Fibroblast of skin of abdomen (primary cell): ENCODE measurements at regions not wholly inside any gene's neighbourhood (a gene's known extent, or its start where the extent isn't known, plus 50 kb on each side); places are given as distances from the start of the nearest gene placed in this dataset.
"Not testable (repeated sequence)": the region's sequence is repeated elsewhere in the genome, so short reads cannot be mapped to it uniquely, and the experiment has no call there.

Experiments
- DNase-seq: peaks from one replicate; pipeline ENCODE4 v3.0.0-alpha.2; 2013

DNA sequence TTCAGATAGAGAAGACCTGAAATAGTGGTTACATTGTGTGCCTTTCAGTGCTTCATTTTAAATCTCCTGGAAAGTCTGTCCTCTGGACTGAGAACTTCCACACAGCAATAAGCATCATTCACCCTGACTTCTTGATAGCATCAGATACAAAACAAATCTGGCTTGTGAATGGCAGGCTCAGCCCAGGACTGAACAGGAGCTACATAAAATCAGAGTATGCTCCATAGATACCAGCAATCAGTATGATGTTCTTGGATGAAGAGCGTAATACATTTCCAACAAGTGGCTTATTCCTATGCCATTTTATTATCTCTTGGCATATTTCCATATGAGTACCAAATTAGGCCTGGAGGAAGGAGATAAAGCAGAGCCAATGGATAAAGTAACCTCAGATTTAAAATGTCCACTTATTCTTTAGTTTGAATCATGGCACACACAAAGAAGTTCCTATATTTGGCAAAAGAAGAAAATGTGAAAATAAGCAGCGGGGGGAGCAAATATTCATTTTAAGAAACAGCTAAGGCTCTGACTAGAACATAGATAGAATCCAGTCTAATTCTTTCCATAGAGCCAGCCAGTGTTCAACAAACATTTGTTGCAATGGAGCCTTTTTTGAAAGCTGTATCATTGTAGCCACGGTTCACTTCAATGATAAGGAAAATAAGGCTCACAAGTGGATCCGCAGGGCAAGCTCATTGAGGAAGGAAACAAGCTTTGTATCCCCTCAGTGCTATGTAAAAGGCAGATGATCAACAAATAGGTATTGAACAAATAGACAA, 230.8 kb upstream of the CHAC2 start:
- no peak for DNase-seq

DNA sequence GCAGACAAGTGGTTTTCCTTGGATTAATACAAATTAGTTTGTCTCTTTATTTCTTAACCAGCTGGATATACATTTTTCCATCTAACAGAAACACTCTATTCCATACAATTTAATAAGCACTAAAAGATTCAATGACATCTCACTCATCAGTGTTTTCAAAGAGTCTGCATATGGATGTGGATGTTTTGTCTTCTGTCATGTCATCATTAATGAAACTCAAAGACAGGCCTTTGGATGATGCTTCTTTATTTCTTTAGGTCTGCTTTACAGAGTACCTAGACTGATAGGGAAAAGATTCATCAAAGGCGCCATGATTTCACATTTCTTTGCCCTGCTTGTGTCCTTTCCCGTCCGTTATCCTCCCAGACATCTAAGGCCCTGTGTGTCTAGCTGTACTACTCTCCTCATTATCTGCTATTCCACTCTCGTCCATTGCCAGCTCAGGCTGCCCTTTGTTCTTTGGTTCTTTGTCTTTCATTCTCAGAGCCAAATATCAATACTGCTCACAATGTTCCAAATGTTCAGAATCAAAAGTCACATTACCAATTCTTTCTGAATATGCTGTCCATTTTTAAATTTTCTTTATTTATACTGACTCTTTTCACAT, 232.3 kb upstream of the CHAC2 start:
- no peak for DNase-seq

DNA sequence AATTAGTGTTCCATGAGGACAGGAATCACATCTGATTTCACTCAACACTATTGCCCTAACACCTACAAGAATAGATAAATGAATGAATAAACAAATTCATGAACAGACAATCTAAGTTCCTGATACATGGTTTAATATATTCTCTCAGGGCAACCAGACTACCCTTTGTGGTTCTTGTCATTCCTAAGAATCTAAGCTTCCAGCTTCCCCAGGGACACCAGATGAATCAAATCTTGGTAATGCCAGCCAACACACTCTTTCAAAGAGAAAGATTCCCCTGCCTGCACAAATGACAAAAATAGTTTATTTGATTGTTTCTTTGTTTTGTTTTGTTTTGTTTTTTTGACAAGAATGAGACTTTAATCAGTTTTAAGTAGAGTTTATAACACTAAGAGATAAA, 237.5 kb upstream of the CHAC2 start:
- DNase-seq, result no peak

DNA sequence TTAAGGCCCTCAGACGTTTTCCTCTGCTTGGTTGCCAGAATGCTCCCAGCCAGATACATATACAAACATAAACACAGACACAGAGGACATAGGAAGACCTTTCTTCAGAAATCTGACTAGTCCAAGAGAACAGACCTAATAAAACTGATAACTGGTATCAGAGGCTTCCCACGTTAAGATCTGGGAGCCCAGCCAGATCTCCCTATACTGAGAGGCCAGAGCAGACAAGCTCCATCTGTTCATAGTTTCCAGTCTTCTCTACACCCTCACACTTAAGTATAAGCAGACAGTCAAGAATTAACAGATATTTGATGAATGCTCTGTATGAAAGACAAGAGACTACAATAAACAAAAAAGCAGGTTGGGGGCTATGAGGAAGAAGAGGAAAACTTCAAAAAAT, 240.5 kb upstream of the CHAC2 start:
- DNase-seq, result no peak

DNA sequence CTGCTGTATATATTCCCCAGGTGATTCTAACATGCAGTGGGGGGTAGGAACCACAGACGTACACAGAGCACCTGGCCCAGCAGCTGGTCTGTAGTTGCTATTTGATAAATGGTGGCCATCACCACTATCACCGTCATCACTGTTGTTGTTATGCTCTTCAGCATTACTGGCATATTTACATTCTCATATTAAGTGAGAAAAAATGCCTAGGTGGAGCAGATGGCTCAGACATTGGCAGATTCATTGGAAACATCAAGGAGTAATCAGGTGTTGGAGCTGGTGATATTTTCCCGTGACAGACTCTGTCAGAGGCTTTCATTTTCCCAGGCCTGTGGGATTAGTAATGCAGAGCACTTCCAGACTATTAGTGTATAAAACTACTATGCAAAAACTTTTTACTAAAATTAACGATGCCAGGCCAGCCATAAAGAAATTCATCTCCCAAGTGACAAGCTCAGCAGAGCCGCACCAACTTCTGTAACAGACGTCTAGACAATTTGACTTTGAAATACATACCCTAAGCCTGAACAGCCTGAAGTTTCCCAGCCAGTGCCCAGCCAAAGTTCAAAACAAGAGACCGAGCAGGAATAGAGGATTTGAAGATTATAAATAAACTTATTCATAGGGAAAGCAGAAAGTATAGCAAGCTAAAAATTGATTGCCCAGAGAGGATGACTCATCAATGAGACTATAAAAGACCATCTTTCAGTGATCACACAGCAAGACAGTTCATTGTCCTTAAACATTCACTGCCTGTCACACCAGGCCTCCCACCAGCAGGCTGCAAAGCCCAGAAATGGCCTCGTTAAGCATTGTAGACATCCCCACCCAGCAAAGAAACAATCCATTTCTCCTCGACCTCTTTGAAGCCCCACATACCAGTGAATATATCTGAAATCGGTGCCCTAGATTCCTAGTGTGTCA, 247.4 kb upstream of the CHAC2 start:
- no peak for DNase-seq

DNA sequence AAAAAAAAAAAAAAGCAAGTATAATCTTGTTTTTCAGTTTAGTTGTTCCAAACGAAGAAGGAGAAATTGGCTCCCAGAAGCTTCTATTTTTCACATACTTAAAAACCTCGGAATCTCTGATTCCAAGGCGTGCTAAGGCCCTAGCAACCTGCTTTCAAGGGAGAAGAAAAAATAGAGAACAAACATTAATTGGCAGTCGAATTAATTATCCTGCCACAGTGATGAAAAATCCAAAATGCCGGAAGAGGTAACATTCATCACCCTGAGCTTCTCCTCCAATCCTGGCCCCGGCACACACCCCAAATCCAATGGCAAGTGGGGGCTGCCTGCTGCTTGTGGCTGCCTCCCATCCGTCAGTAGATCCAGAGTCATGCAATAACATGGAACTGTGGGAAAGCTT, 250.2 kb upstream of the CHAC2 start:
- DNase-seq, result no peak

DNA sequence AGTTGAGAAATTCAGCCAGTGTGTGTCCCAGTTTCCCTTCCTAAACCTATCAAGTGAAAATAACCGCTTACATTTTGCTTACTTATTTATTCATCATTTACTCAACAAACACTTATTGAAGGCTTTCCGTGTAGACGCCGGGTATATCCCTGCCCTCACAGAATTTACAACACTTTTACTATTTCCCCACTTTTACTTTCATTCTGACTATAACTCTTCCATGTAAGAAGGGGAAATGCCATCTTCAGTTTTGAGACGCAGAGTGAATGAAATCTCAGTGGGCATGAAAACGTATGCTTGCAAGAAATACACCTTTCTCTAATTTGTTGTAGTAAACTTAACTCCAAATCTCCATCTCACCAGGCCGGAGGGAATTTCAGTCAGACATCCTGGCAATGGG, 251.0 kb upstream of the CHAC2 start:
- DNase-seq, result no peak

DNA sequence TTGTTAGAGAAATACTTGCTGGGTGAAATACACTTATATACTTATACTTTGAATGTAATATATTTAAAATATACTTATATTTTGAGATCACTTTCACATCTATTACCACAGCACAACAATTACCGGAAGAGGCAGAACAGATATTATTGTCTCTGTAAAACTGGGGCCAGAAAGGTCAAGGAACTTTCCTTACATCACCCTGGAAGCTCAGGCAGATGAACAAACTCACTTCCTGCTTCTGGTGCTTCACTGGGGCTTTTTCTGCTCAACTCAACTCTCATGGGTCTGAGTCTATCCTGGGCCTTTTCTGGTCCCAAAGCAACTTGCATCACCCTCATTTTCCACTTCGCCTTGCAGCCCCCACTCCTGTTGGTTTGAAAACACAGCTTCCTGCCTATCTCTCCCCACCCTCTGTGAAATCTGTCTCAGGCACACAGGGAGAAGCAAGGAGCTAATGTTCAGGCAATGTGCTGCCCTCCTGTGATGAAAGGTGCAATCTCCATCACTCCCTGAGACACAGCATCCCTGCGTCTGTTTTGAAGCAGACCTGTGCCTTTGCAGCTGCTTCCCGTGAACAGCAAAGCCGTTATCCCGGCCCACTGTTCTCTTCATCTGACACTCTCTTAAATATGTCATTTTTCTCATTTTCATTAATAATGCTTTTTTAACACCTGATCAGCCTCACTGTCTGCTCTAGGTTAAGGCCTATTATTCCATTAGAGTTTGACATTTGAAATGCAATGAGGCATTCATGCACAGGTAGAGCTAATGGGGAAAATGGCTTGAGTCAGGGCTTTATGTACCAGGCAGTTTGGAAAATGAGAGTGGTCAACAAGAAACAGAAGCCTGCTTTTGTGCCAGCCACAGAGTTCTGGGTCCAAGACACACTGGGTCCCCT, 251.9 kb upstream of the CHAC2 start:
- DNase-seq, result peak; percentile 5

DNA sequence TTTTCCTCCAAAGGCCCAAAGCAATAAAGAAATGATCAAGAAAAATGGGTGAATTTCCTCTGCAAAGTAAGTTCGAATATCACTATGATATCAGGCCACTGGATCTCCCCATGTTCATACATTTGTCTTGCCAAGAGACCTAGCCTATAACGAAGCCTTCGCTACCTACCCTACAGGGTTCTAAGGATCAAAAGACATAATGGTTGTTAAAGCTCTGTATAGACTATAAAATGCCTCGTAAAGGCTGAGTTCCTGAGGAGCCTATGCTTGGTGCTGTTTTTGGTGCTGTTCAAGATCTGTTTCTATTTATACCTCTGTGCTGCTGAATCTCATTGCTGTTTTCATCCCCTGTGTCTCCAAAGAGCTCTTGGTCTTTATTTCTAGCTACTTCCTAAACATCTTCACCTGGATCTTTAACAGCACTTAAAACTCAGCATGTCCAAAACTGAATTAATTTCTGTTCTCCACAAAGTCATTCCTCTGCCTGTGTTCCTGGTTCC, 254.4 kb upstream of the CHAC2 start:
- no peak for DNase-seq

DNA sequence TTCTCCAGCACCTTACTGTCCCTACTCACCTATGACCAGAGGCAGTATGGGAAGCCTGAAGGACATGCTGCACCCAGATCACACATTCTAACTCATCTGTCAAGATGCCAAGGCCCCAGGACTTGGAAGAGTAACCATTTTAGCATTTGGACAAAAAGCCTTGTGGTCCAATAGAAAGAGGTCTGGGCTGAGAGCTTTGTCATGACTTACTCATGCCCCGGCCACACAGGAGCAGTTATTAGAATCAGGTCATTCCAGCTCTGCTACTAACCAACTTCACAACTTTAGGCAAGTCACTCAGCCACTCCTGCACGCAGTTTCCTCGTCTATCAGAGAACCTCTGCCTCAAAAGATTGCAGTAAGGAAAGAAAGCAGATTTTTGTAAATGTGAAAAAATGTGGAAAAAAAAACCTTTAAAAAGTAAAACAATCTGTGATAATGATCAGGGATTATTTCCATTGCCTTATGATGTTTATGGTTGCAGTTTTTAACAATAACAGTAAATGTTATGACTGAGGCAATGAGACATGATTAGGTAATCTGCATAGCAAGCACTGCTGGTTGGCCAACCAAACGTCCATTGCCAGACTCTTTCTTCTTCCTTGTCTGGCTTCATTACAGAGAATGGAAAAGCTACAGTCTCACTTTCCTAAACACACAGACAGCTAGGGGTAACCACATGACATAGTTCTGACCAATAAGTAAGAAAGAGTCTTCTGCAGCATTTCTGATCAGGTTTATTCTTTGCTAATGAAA, 255.4 kb upstream of the CHAC2 start:
- DNase-seq, result peak; percentile 21

DNA sequence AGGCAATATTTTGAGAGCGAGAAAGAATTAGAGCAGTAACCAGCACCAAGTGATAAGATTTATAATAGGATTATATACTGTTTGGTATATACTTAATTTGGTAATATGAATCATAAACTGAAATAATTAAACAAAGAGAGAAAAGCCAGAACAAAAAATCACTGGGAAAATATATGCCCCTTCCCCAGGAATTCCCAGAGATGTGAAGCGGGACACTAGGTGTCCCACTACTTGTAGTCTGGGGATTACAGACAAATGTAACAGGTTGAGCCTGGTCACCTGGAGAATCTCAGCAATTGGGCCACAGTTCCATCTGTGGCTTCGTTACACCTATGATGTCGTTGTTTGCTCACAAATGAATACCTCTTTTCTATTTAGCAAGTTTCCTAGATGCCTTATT, 256.1 kb upstream of the CHAC2 start:
- no peak for DNase-seq

DNA sequence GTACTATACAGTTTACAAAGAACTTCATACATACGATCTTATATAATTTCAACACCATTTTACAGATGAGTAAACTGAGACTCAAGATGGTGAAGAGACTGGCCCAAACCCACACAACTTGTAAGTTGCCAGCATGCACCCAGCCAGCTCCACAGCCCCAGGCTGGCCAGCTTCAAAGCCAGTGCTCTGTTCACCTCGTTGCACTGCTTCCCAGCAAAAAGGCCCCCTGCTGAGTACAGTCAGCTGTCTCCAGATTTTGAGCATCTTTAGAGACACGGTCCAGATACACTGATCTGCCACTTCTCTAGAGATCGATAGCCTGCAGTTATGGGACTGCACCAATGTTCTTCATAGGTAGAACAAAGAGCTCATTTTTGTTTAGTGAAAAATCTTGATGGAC, 257.2 kb upstream of the CHAC2 start:
- DNase-seq, result no peak

DNA sequence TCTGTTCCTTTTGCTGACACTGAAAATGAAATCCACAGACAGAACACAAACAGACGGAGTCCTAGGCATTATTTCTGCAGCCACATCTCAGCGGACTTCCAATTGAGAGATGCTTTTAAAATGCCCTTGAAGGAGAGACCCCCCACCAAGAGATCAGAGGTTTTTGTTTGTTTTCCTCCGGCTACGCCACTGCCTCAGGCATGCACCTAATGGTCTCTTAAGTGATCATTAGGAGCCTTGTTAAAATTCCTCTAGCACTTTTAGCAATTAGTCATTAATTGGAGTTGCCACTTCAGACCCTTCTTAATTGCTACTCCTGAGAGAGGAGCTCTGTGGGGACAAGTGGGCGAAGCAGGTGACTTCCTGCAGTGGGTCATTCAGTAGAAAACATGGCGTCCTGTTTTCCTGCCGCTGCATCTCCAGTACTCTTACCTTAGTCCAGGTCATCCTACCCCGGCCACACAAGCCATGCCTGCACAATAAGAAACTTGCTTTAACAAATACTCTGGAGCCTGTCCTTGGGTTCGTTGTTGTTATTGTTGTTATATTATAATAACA, 257.7 kb upstream of the CHAC2 start:
- no peak for DNase-seq

DNA sequence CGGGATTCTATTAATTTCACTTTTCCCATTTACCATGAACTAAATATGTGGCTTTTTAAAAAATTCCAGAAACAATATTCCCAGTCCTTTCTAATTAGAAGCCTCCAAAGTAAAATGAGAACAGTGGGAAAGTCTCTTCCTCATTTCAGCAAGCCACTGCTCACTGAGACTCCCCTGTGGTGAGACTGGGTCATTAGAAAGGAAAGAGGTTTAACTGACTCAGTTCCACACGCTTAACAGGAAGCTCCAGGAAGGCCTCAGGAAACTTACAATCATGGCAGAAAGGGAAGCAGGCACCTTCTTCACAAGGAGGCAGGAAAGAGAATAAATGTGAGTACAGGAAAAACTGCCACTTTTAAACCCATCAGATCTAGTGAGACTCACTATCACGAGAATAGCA, 258.9 kb upstream of the CHAC2 start:
- DNase-seq, result no peak

DNA sequence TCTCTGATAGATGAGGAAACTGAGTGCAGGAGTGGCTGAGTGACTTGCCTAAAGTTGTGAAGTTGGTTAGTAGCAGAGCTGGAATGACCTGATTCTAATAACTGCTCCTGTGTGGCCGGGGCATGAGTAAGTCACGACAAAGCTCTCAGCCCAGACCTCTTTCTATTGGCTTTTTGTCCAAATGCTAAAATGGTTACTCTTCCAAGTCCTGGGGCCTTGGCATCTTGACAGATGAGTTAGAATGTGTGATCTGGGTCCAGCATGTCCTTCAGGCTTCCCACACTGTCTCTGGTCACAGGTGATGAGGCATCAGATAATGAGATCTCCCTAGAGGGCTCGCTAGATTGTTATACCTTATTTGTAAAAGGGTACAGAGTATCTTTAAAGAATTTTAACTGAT, 260.5 kb upstream of the CHAC2 start:
- DNase-seq, result not testable (repeated sequence)

DNA sequence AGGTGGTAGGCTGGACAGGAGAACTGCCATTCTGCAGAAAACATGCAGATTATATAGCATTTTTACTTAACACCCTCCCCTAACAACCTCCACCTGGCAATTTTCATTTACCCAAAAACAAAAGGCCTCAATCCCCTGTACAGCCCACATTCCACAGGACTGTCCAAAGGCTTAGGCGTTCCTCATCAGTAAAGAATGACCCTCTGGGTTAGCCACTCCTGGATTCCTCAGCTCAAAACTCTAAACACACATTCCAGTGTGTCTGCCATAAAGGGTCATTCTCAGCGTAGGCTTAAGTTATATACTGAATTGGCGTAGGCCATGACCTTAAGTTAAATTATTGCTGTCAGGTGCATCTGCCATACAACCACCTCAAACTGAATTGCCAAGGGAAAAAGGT, 261.8 kb upstream of the CHAC2 start:
- DNase-seq, result peak; percentile 14

DNA sequence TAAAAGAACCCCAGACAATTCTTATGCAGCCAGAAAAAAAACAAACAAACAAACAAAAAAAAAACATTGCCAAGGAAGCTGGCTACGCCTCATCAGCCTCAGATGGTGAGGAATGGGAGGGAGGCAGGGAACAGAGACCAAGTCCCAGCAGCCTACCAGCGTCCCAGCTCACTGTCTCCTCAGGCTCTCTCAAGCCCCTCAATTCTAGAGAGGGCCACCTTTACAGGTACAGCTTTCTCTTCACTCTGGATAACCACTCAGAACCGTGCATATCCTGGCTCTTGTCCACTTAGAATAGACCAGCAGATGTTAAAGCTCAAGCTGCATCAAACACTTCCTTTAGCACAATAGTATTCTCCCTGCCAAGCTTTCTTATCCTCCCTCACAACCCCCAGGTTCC, 263.1 kb upstream of the CHAC2 start:
- no peak for DNase-seq

DNA sequence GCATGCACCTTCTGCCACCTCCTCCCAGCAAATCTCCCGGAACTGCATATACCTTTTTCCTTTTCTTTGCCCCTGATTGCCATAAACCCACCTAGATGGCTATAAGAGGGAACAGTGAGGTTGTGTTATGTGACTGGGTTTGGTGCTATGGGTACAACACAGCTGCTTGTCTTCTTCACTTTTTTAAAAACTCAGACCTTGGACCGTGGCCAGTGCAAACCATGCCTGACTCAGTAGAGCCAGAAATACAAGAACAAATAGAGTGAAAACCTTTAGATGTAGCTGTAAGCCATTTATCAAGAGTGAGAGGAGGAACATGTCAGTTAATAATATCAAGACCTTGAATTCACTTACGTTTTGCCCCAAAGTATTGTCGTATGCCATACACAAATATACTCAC, 267.4 kb upstream of the CHAC2 start:
- no peak for DNase-seq

DNA sequence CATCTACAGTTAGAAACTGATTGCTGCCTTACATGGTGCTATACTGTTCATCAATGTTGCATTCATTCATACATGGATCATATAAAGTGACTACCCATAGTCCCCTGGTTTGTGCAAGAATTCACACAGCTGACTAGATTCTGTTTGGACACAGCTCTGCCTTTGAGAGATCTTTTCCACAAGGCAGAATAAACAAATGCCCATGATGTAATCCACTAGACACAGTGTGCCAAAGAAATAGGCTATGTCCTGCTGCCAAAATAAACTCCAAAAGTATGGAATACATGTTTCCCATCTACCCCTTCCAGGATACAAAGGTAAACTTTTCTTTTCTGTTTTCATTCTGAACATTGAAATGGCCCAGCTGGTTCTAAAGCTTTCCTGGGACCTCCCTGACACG, 269.4 kb upstream of the CHAC2 start:
- peak; percentile 27 for DNase-seq

DNA sequence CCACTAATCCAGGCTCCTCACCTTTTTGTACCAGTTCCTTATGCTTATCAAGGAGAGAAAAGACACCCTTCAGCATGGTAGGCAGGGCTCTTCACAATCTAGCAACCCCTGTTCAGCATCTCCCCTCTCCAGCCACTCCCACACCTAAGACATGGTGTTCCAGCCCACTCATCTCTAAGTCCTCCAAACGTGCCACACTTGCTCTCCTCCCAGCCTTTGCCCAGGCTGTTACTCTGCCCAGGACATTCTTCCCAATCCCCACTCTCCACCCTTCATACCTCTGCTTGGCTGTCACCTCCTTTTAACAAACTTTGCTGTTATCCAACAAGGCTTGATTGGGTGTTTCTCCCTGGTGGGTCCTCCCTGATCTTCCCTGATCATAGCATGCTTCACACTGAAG, 270.6 kb upstream of the CHAC2 start:
- DNase-seq, result no peak

DNA sequence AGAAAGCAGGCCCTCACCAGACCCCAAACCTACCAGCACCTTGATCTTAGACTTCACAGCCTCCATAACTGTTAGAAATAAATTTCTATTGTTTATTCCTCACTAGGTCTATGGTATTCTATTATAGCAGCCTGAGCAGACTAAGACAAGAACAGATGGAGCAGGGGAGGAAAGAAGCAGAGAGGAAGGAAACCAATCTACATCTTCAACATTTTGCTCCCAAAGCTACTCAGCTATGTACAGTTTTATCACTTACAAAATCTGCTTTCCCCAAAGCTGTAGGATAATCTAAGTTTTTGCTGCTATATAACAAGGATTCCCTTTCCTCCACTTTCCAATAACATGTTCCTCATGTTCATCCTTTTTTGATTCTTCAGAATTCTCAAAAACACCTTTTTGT, 274.4 kb upstream of the CHAC2 start:
- DNase-seq, result no peak
